AG04449 (cell line): ENCODE measurements at regions not wholly inside any gene's neighbourhood (a gene's known extent, or its start where the extent isn't known, plus 50 kb on each side); places are given as distances from the start of the nearest gene placed in this dataset.

Source experiments
- CTCF ChIA-PET: fragments of 350-600 bp; formaldehyde crosslinking; extraction: SDS; loops from one replicate; lab custom pipeline; 2021; ENCODE audit warnings: antibody characterized with exemption; lab: Yijun Ruan, JAX
- POLR2A ChIA-PET: fragments of 400-600, 350-600 bp; formaldehyde crosslinking; extraction: SDS; loops from one replicate; lab custom pipeline; 2020; ENCODE audit warnings: antibody characterized with exemption, inconsistent platforms; lab: Yijun Ruan, JAX
- DNase-seq: peaks from one replicate; pipeline ENCODE4 v3.0.0-alpha.2; 2010; ENCODE audit warnings: low read depth, low spot score
- H3K4me3 ChIP-seq: 2 replicates; pipeline ENCODE4 v1.5.1; 2011; ENCODE audit warnings: low read depth, mild to moderate bottlenecking, control low read depth, low read length
- TF ChIP-seq, protein P1 (sequence below): IDR thresholded peaks from one replicate; pipeline ENCODE4 v1.5.1; 2011; ENCODE audit warnings: mild to moderate bottlenecking, moderate library complexity, low read length, control low read depth, inconsistent platforms; ENCODE audit not compliant: insufficient read depth; ENCODE audit errors: missing control alignments

GRCh38 chr17:16880843-16881230 lies 91.1 kb downstream of the TNFRSF13B start:
- TF ChIP-seq, protein P1, sequence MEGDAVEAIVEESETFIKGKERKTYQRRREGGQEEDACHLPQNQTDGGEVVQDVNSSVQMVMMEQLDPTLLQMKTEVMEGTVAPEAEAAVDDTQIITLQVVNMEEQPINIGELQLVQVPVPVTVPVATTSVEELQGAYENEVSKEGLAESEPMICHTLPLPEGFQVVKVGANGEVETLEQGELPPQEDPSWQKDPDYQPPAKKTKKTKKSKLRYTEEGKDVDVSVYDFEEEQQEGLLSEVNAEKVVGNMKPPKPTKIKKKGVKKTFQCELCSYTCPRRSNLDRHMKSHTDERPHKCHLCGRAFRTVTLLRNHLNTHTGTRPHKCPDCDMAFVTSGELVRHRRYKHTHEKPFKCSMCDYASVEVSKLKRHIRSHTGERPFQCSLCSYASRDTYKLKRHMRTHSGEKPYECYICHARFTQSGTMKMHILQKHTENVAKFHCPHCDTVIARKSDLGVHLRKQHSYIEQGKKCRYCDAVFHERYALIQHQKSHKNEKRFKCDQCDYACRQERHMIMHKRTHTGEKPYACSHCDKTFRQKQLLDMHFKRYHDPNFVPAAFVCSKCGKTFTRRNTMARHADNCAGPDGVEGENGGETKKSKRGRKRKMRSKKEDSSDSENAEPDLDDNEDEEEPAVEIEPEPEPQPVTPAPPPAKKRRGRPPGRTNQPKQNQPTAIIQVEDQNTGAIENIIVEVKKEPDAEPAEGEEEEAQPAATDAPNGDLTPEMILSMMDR: no peak
- CTCF ChIA-PET: no interaction called here
- POLR2A ChIA-PET: no interaction called here
- DNase-seq: no peak
- H3K4me3 ChIP-seq: no peak overlapping the region

DNA sequence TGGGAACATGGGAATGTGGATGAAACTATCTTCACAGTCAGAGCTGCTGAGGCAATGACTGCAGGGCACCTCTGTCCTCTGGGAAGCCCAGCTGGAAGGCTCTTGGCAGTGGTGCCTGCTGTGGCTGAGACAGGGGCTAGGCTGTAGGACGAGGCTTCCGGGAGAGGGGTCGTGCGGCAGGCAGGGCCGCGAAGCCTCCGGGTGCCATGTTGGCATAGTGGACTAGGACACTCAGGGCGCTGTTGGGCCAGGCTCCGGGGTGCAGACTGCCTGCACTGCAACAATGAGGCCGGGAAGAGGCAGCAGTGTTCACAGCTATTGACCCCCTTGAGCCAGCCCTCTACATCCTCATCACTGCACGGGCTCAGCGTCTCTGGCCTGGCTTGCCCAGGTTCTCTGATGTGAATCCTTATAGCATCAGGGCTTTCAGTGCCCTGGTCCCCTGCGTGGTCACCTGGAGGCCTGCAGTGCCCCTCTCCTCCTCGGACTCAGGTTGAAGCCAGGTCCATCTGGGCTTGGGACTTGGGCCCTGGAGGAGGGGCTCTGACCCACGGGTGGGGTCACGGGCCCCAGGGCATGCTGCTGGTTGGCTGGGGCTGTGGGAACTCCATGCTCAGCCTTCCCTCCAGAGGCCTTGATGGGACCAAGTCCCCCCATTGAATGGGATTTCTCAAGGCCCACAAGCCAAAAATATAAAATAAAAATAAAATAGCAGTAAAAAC lies 91.6 kb downstream of the TNFRSF13B start:
- TF ChIP-seq, protein P1: no peak
- ChIA-PET POLR2A (no interaction called here), CTCF (no interaction called here)
- DNase-seq: no peak
- no peak overlapping the region for H3K4me3 ChIP-seq

- ChIA-PET POLR2A (no interaction called here), CTCF (no interaction called here)
- TF ChIP-seq, protein P1: no peak
- H3K4me3 ChIP-seq: no peak overlapping the region
- DNase-seq: no peak
These were observed 92.2 kb downstream of the TNFRSF13B start for GRCh38 chr17:16879686-16880085.

GRCh38 chr17:16878606-16879005 lies 93.3 kb downstream of the TNFRSF13B start:
- DNase-seq: no peak
- TF ChIP-seq, protein P1: no peak
- ChIA-PET POLR2A (no interaction called here), CTCF (interaction anchor here (1.5 kb wide), 1 partner anchor 114 kb away, joined by 3 read pairs; no protein-coding TSS in a partner anchor)
- no peak overlapping the region for H3K4me3 ChIP-seq

DNA sequence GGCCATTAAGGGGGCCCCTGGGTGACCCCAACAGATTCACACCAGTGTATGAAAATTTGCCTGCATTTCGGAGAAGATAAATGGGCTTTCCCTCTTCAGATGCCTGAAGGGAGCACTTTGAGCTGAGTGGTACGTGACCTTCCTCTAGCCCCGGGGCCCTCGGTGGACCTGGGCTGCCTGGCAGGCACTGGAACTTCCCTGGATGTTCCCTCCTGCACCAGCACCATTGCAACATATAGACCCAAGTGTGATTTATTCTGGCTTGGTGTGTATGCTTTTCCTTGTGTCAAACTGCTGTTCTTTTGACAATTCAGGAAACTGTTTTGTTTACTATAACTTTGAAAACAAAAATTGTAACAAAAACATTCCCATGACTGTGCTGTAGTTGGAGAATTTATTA lies 93.8 kb downstream of the TNFRSF13B start:
- TF ChIP-seq, protein P1: no peak
- DNase-seq: no peak
- no peak overlapping the region for H3K4me3 ChIP-seq
- ChIA-PET CTCF (interaction anchor here (1.5 kb wide), 1 partner anchor 114 kb away, joined by 3 read pairs; no protein-coding TSS in a partner anchor), POLR2A (no interaction called here)

GRCh38 chr17:16877099-16877498 lies 94.8 kb downstream of the TNFRSF13B start:
- ChIA-PET POLR2A (interaction anchor here (0.6 kb wide), 1 partner anchor 166 kb away, joined by 3 read pairs; no protein-coding TSS in a partner anchor), CTCF (interaction anchor here (1.5 kb wide), 1 partner anchor 115 kb away, joined by 3 read pairs; no protein-coding TSS in a partner anchor)
- TF ChIP-seq, protein P1: no peak

More at GRCh38 chr17:16877099-16877498, 94.8 kb downstream of the TNFRSF13B start:
- DNase-seq: no peak
- no peak overlapping the region for H3K4me3 ChIP-seq
